HEK293 (cell line): ENCODE measurements at regions not wholly inside any gene's neighbourhood (a gene's known extent, or its start where the extent isn't known, plus 50 kb on each side); places are given as distances from the start of the nearest gene placed in this dataset.

Experiments
- CTCF ChIA-PET: fragments of 350-600 bp; formaldehyde crosslinking; extraction: SDS; loops from one replicate; lab custom pipeline; 2021; ENCODE audit warnings: antibody characterized with exemption; lab: Yijun Ruan, JAX
- POLR2A ChIA-PET: fragments of 300-600 bp; formaldehyde crosslinking; extraction: SDS; loops from one replicate; lab custom pipeline; 2020; ENCODE audit warnings: antibody characterized with exemption, inconsistent platforms; lab: Yijun Ruan, JAX
- H3K27ac ChIP-seq: fragments of 200-500 bp; sonication (Bioruptor generic); 2 replicates; pipeline ENCODE4 v1.5.1; 2014; ENCODE audit warnings: low read depth, low read length, control low read depth, inconsistent platforms; ENCODE audit errors: extremely low read depth
- H3K36me3 ChIP-seq, 2 experiments: fragments of 200-500 bp in 1 of 2; sonication (Bioruptor generic) in 1 of 2; 1 replicate in 1 of 2; 2 replicates in 1 of 2; pipeline ENCODE4 v1.5.1; 2014 to 2017; ENCODE audit warnings: inconsistent platforms in 2 of 2, low read length in 2 of 2; ENCODE audit not compliant: control insufficient read depth in 2 of 2, insufficient read depth in 1 of 2
- H3K4me1 ChIP-seq: fragments of 200-500 bp; sonication (Bioruptor generic); 2 replicates; pipeline ENCODE4 v1.5.1; 2014; ENCODE audit warnings: mild to moderate bottlenecking, low read length, inconsistent platforms; ENCODE audit not compliant: control insufficient read depth, insufficient read depth
- H3K4me3 ChIP-seq: 2 replicates; pipeline ENCODE4 v1.5.1; 2011; ENCODE audit warnings: low read depth, mild to moderate bottlenecking, control low read depth, low read length, moderate library complexity
- H3K9me3 ChIP-seq: fragments of 200-500 bp; sonication (Bioruptor generic); 2 replicates; pipeline ENCODE4 v1.5.1; 2014; ENCODE audit warnings: low read depth, low read length, inconsistent platforms; ENCODE audit not compliant: control insufficient read depth, insufficient read depth
- KLF1 ChIP-seq: fragments of 450-650 bp; formaldehyde crosslinking; IDR thresholded peaks from 2 replicates; pipeline ENCODE4 v1.5.1; 2016; ENCODE audit warnings: missing biosample characterization, missing genetic modification characterization
- TRIM28 ChIP-seq: IDR thresholded peaks from 2 replicates; pipeline ENCODE4 v1.6.1; 2011; ENCODE audit warnings: low read length, control low read depth, borderline replicate concordance
- ZBTB1 ChIP-seq: fragments of 450-650 bp; formaldehyde crosslinking; IDR thresholded peaks from 2 replicates; pipeline ENCODE4 v1.5.1; 2016; ENCODE audit warnings: missing biosample characterization, missing genetic modification characterization
- ZBTB20 ChIP-seq: fragments of 450-650 bp; formaldehyde crosslinking; IDR thresholded peaks from 2 replicates; pipeline ENCODE4 v1.5.1; 2016; ENCODE audit warnings: missing biosample characterization, missing genetic modification characterization
- ZNF155 ChIP-seq: fragments of 450-650 bp; formaldehyde crosslinking; IDR thresholded peaks from 2 replicates; pipeline ENCODE4 v1.5.1; 2016; ENCODE audit warnings: missing biosample characterization, missing genetic modification characterization
- ZNF404 ChIP-seq: fragments of 450-650 bp; formaldehyde crosslinking; IDR thresholded peaks from 2 replicates; pipeline ENCODE4 v1.5.1; 2017; ENCODE audit warnings: missing biosample characterization, missing genetic modification characterization
- ZNF600 ChIP-seq: fragments of 450-650 bp; formaldehyde crosslinking; IDR thresholded peaks from 2 replicates; pipeline ENCODE4 v1.5.1; 2016; ENCODE audit warnings: missing biosample characterization, missing genetic modification characterization
- ZNF623 ChIP-seq: fragments of 450-650 bp; formaldehyde crosslinking; IDR thresholded peaks from 2 replicates; pipeline ENCODE4 v1.5.1; 2016; ENCODE audit warnings: missing biosample characterization, missing genetic modification characterization
- ZNF677 ChIP-seq: fragments of 450-650 bp; IDR thresholded peaks from 2 replicates; pipeline ENCODE4 v1.5.0; 2018; ENCODE audit warnings: missing biosample characterization, mild to moderate bottlenecking, missing genetic modification characterization, moderate library complexity
- ZNF701 ChIP-seq: fragments of 450-650 bp; formaldehyde crosslinking; IDR thresholded peaks from 2 replicates; pipeline ENCODE4 v1.5.1; 2016; ENCODE audit warnings: missing biosample characterization, missing genetic modification characterization
- TF ChIP-seq, protein P1 (sequence below): fragments of 450-650 bp; formaldehyde crosslinking; IDR thresholded peaks from 2 replicates; pipeline ENCODE4 v1.5.1; 2016; ENCODE audit warnings: missing biosample characterization, missing genetic modification characterization, borderline replicate concordance
- TF ChIP-seq, protein P2 (sequence below): fragments of 450-650 bp; formaldehyde crosslinking; conservative IDR thresholded peaks from 2 replicates; pipeline ENCODE4 v1.5.1; 2016; ENCODE audit warnings: low read depth, missing biosample characterization, missing genetic modification characterization
- TF ChIP-seq, protein P3 (sequence below): fragments of 450-650 bp; formaldehyde crosslinking; IDR thresholded peaks from 2 replicates; pipeline ENCODE4 v1.5.1; 2016; ENCODE audit warnings: missing biosample characterization, missing genetic modification characterization, borderline replicate concordance
- TF ChIP-seq, protein P4 (sequence below): fragments of 450-650 bp; formaldehyde crosslinking; IDR thresholded peaks from 2 replicates; pipeline ENCODE4 v1.5.1; 2016; ENCODE audit warnings: missing biosample characterization, missing genetic modification characterization
- TF ChIP-seq, protein P5 (sequence below): fragments of 450-650 bp; formaldehyde crosslinking; IDR thresholded peaks from 2 replicates; pipeline ENCODE4 v1.5.1; 2016; ENCODE audit warnings: missing biosample characterization, missing genetic modification characterization, low read depth
- TF ChIP-seq, protein P6 (sequence below): fragments of 450-650 bp; formaldehyde crosslinking; IDR thresholded peaks from 2 replicates; pipeline ENCODE4 v1.5.1; 2016; ENCODE audit warnings: missing biosample characterization, missing genetic modification characterization

DNA sequence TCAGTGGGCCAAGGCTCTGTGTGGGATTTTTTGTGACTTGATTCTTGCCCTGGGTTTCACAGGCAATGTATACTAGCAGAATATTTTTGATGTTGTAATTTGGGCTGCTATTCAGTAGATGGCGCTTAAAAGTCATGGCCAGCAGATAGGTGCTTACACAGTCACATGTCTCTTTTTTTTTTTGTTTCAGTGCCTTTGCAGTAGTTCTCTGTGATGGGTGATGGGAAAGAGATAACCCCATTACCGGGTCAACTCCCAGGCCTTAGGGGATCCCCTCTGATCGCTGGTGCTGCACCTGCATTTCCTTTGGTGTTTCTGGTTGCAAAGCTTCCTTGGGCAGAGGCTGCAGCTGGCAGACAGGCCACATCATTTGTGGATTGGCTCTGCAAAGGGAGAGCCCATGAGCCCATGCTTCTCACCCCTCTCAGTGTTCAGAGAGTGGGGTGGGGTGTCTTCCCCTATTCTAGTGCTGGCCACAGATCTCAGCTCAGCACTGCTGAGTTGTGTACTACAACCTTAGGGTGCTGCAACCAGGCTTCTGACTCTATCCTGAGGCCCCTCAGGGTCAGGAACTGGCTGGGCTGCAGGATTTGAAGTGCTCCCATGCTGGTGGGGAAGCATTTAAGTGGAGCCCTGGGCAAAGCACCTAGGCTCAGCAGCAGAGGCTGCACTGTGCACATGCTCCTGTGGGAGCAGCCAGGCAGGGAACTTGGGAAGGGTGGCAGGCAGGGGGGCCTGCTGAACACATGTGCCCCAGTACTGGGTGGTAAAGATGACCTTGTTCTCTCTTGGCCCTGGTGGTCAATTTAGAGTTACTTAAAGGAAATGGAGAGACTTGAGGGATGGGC is 219.8 kb upstream of the SPHKAP start:
- Histone ChIP-seq H3K36me3 (no peaks in the 10 kb centered on the region), H3K4me3 (no peak overlapping the region)
- CTCF ChIA-PET, result interaction anchor here (0.7 kb wide), 1 partner anchor 602 kb away, joined by 3 read pairs; no protein-coding TSS in a partner anchor

More for the DNA sequence above, 219.8 kb upstream of the SPHKAP start:
- Histone ChIP-seq H3K4me1 (no peaks in the 10 kb centered on the region), H3K9me3 (no peaks in the 10 kb centered on the region), H3K27ac (no peak overlapping the region)
- POLR2A ChIA-PET, result no interaction called here
- TF ChIP-seq, protein P1, sequence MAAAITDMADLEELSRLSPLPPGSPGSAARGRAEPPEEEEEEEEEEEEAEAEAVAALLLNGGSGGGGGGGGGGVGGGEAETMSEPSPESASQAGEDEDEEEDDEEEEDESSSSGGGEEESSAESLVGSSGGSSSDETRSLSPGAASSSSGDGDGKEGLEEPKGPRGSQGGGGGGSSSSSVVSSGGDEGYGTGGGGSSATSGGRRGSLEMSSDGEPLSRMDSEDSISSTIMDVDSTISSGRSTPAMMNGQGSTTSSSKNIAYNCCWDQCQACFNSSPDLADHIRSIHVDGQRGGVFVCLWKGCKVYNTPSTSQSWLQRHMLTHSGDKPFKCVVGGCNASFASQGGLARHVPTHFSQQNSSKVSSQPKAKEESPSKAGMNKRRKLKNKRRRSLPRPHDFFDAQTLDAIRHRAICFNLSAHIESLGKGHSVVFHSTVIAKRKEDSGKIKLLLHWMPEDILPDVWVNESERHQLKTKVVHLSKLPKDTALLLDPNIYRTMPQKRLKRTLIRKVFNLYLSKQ, result no peak
- TF ChIP-seq, protein P2, sequence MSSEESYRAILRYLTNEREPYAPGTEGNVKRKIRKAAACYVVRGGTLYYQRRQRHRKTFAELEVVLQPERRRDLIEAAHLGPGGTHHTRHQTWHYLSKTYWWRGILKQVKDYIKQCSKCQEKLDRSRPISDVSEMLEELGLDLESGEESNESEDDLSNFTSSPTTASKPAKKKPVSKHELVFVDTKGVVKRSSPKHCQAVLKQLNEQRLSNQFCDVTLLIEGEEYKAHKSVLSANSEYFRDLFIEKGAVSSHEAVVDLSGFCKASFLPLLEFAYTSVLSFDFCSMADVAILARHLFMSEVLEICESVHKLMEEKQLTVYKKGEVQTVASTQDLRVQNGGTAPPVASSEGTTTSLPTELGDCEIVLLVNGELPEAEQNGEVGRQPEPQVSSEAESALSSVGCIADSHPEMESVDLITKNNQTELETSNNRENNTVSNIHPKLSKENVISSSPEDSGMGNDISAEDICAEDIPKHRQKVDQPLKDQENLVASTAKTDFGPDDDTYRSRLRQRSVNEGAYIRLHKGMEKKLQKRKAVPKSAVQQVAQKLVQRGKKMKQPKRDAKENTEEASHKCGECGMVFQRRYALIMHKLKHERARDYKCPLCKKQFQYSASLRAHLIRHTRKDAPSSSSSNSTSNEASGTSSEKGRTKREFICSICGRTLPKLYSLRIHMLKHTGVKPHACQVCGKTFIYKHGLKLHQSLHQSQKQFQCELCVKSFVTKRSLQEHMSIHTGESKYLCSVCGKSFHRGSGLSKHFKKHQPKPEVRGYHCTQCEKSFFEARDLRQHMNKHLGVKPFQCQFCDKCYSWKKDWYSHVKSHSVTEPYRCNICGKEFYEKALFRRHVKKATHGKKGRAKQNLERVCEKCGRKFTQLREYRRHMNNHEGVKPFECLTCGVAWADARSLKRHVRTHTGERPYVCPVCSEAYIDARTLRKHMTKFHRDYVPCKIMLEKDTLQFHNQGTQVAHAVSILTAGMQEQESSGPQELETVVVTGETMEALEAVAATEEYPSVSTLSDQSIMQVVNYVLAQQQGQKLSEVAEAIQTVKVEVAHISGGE (tag by site-specific recombination), result no peak
- TF ChIP-seq, protein P3, sequence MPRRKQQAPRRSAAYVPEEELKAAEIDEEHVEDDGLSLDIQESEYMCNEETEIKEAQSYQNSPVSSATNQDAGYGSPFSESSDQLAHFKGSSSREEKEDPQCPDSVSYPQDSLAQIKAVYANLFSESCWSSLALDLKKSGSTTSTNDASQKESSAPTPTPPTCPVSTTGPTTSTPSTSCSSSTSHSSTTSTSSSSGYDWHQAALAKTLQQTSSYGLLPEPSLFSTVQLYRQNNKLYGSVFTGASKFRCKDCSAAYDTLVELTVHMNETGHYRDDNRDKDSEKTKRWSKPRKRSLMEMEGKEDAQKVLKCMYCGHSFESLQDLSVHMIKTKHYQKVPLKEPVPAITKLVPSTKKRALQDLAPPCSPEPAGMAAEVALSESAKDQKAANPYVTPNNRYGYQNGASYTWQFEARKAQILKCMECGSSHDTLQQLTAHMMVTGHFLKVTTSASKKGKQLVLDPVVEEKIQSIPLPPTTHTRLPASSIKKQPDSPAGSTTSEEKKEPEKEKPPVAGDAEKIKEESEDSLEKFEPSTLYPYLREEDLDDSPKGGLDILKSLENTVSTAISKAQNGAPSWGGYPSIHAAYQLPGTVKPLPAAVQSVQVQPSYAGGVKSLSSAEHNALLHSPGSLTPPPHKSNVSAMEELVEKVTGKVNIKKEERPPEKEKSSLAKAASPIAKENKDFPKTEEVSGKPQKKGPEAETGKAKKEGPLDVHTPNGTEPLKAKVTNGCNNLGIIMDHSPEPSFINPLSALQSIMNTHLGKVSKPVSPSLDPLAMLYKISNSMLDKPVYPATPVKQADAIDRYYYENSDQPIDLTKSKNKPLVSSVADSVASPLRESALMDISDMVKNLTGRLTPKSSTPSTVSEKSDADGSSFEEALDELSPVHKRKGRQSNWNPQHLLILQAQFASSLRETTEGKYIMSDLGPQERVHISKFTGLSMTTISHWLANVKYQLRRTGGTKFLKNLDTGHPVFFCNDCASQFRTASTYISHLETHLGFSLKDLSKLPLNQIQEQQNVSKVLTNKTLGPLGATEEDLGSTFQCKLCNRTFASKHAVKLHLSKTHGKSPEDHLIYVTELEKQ (tag by site-specific recombination), result no peak
- TF ChIP-seq, protein P4, sequence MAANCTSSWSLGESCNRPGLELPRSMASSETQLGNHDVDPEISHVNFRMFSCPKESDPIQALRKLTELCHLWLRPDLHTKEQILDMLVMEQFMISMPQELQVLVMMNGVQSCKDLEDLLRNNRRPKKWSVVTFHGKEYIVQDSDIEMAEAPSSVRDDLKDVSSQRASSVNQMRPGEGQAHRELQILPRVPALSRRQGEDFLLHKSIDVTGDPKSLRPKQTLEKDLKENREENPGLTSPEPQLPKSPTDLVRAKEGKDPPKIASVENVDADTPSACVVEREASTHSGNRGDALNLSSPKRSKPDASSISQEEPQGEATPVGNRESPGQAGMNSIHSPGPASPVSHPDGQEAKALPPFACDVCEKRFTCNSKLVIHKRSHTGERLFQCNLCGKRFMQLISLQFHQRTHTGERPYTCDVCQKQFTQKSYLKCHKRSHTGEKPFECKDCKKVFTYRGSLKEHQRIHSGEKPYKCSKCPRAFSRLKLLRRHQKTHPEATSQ, result no peak
- TF ChIP-seq, protein P5, sequence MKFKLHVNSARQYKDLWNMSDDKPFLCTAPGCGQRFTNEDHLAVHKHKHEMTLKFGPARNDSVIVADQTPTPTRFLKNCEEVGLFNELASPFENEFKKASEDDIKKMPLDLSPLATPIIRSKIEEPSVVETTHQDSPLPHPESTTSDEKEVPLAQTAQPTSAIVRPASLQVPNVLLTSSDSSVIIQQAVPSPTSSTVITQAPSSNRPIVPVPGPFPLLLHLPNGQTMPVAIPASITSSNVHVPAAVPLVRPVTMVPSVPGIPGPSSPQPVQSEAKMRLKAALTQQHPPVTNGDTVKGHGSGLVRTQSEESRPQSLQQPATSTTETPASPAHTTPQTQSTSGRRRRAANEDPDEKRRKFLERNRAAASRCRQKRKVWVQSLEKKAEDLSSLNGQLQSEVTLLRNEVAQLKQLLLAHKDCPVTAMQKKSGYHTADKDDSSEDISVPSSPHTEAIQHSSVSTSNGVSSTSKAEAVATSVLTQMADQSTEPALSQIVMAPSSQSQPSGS, result no peak
- TF ChIP-seq, protein P6, sequence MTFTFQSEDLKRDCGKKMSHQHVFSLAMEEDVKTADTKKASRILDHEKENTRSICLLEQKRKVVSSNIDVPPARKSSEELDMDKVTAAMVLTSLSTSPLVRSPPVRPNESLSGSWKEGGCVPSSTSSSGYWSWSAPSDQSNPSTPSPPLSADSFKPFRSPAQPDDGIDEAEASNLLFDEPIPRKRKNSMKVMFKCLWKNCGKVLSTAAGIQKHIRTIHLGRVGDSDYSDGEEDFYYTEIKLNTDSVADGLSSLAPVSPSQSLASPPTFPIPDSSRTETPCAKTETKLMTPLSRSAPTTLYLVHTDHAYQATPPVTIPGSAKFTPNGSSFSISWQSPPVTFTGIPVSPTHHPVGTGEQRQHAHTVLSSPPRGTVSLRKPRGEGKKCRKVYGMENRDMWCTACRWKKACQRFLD, result no peak
- TF ChIP-seq ZNF404 (tag by site-specific recombination) (no peak), ZNF623 (tag by site-specific recombination) (no peak), ZNF600 (tag by site-specific recombination) (no peak), ZNF677 (tag by site-specific recombination) (no peak), ZBTB1 (no peak), ZBTB20 (tag by site-specific recombination) (no peak), ZNF701 (tag by site-specific recombination) (no peak), KLF1 (tag by site-specific recombination) (no peak), TRIM28 (no peak), ZNF155 (tag by site-specific recombination) (no peak)
